ENCODE measurements at regions not wholly inside any gene's neighbourhood (a gene's known extent, or its start where the extent isn't known, plus 50 kb on each side); places are given as distances from the start of the nearest gene placed in this dataset.

DNA sequence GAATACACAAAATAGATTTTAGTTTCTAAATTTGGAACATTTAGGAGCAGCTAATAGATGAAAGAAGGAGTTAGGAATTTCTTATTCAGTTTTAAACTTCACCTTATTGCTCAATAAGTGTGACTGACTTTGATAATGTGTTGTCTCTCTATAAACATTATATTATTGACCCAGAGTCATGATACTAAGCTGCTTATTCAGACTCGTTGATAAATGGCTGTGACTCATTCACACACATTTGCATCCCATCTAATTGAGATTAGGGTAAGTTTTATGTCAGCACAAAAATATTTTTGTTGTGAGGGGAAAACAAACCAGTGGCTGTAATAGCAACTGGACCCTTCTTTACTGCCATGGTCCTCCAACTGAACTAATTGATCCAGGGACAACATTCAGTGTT is 137.6 kb downstream of the GOLIM4 start:
- Histone ChIP-seq H3K14ac (replicated peaks; ENCODE audit: low read depth, low read length) (no peak overlapping the region), H3K36me3 (ENCODE audit: control insufficient read depth, insufficient read depth, low read length) (no peaks in the 10 kb centered on the region), H4K20me1 (ENCODE audit: insufficient read depth, low read length) (no peaks in the 10 kb centered on the region), H2BK5ac (ENCODE audit: low read depth, low read length, poor library complexity, severe bottlenecking) (no peak overlapping the region), H3K4me2 (ENCODE audit: low read depth, low read length) (no peak overlapping the region), H2BK120ac (ENCODE audit: low read depth, low read length) (no peak overlapping the region), H2BK15ac (ENCODE audit: low read depth, low read length) (no peak overlapping the region), H3K79me1 (ENCODE audit: low read depth in 1 of 2, low read length in 2 of 2) (no peaks in the 10 kb centered on the region), H3K27me3 (ENCODE audit: control insufficient read depth, insufficient read depth, low read length) (no peaks in the 10 kb centered on the region; the same call in 1 of the 2 replicates), H2BK20ac (ENCODE audit: low read depth, low read length) (no peak overlapping the region), H3K56ac (ENCODE audit: extremely low read depth, insufficient read depth, low read length) (no peak overlapping the region), H2AK5ac (ENCODE audit: low read depth, low read length) (no peak overlapping the region), H3K27ac (ENCODE audit: insufficient read depth, low read length) (no peak overlapping the region), H3K9me1 (ENCODE audit: insufficient read depth, low read length) (no peaks in the 10 kb centered on the region), H3K18ac (ENCODE audit: low read depth, low read length) (no peak overlapping the region), H2AFZ (replicated peaks; ENCODE audit: low read length, poor library complexity) (no peak overlapping the region), H3K4me3 (ENCODE audit: insufficient read depth, low read depth, low read length) (no peak overlapping the region), H4K91ac (ENCODE audit: insufficient read depth, low read depth, low read length) (no peak overlapping the region), H4K8ac (ENCODE audit: low read depth in 2 of 2, low read length in 2 of 2) (no peak overlapping the region), H2AK9ac (replicated peaks; ENCODE audit: low read depth, low read length, poor library complexity) (no peak overlapping the region), H3K23ac (ENCODE audit: low read depth, low read length) (no peak overlapping the region), H3K9ac (ENCODE audit: low read depth, low read length) (no peak overlapping the region), H4K5ac (ENCODE audit: low read depth, low read length) (no peak overlapping the region), H3K9me3 (ENCODE audit: control insufficient read depth, insufficient read depth, low read length) (no peaks in the 10 kb centered on the region), H3K4ac (ENCODE audit: low read depth, low read length) (no peak overlapping the region), H3K4me1 (ENCODE audit: control insufficient read depth, insufficient read depth, low read length) (no peaks in the 10 kb centered on the region)
- TF ChIP-seq MAFK (IDR thresholded peaks at IDR 0.05; ENCODE audit: low read depth, low read length): no peak
- no peak for TF ChIP-seq RFX5 (IDR thresholded peaks at IDR 0.05; ENCODE audit: low read depth, low read length)
- TF ChIP-seq MXI1 (IDR thresholded peaks at IDR 0.05; ENCODE audit: borderline replicate concordance, low read depth, low read length): no peak
- no peak for TF ChIP-seq MAZ (IDR thresholded peaks at IDR 0.05; ENCODE audit: borderline replicate concordance, low read depth, low read length)
- TF ChIP-seq FOS (IDR thresholded peaks at IDR 0.05; ENCODE audit: low read depth, low read length): no peak
- no peak for TF ChIP-seq SMC3 (IDR thresholded peaks at IDR 0.05; ENCODE audit: low read depth, low read length)
- TF ChIP-seq CTCF (conservative IDR thresholded peaks at IDR 0.05; ENCODE audit: low read depth, low read length): no peak
- TF ChIP-seq CHD1 (IDR thresholded peaks at IDR 0.05; ENCODE audit: low read depth, low read length): no peak
- no peak for TF ChIP-seq RAD21 (IDR thresholded peaks at IDR 0.05; ENCODE audit: low read length)
- TF ChIP-seq POLR2A (IDR thresholded peaks at IDR 0.05; ENCODE audit: low read depth, low read length): no peak
- no TSS peak for BruUV-seq (replicated peaks)
- POLR2A ChIA-PET (ENCODE audit: unreplicated experiment): no interaction called here
- intact Hi-C loops (cut with micrococcal nuclease) (no loop called here), dilution Hi-C loops (cut with HindIII; ENCODE audit: low sequenced_read_pairs, unreplicated experiment) (no loop called here), in situ Hi-C loops (cut with MboI; ENCODE audit: low sequenced_read_pairs) (no loop called here)
- no peak for DNase-seq
- WGBS, 2 experiments (ENCODE audit: extremely low coverage in 2 of 2, insufficient read length in 1 of 2): no CpG with 5 or more reads among the region's 1 CpG
- no peak for ATAC-seq (ENCODE audit: low read depth)
- CTCF ChIA-PET: no interaction called here

Data from IMR-90 (cell line).